HG03565 (cell line): ENCODE measurements at regions not wholly inside any gene's neighbourhood (a gene's known extent, or its start where the extent isn't known, plus 50 kb on each side); places are given as distances from the start of the nearest gene placed in this dataset.

Experiments
- ATAC-seq: cut with Tn5 transposase; IDR thresholded peaks from one replicate; pipeline ENCODE4 v1.9.1; 2021; ENCODE audit warnings: mild to moderate bottlenecking, moderate library complexity; ENCODE audit not compliant: unreplicated experiment

- ATAC-seq: no peak
Measured at GRCh38 chr6:147903931-147904330, 395.4 kb downstream of the SAMD5 start.

- no peak for ATAC-seq
Measured at GRCh38 chr6:147904416-147904815, 395.9 kb downstream of the SAMD5 start.

- no peak for ATAC-seq
Measured at GRCh38 chr6:147905711-147906110, 397.2 kb downstream of the SAMD5 start.

GRCh38 chr6:147906361-147906760, 397.9 kb downstream of the SAMD5 start:
- no peak for ATAC-seq

GRCh38 chr6:147909640-147910039, 401.1 kb downstream of the SAMD5 start:
- ATAC-seq: no peak

- ATAC-seq: no peak
Measured at GRCh38 chr6:147910281-147910680, 401.8 kb downstream of the SAMD5 start.

GRCh38 chr6:147911057-147911456, 402.6 kb downstream of the SAMD5 start:
- no peak for ATAC-seq

GRCh38 chr6:147911686-147912085, 403.2 kb downstream of the SAMD5 start:
- ATAC-seq: no peak

- no peak for ATAC-seq
Measured at GRCh38 chr6:147922799-147923198, 414.3 kb downstream of the SAMD5 start.

GRCh38 chr6:147924598-147924997, 416.1 kb downstream of the SAMD5 start:
- no peak for ATAC-seq

GRCh38 chr6:147925826-147926225, 416.8 kb upstream of the SASH1 start:
- no peak for ATAC-seq

GRCh38 chr6:147930745-147931144, 411.9 kb upstream of the SASH1 start:
- no peak for ATAC-seq

- no peak for ATAC-seq
Measured at GRCh38 chr6:147933224-147933623, 409.4 kb upstream of the SASH1 start.

- no peak for ATAC-seq
Measured at GRCh38 chr6:147935656-147936055, 407.0 kb upstream of the SASH1 start.

GRCh38 chr6:147936703-147937470, 405.8 kb upstream of the SASH1 start:
- ATAC-seq: no peak

GRCh38 chr6:147941143-147941542, 401.5 kb upstream of the SASH1 start:
- ATAC-seq: no peak

GRCh38 chr6:147942363-147942762, 400.3 kb upstream of the SASH1 start:
- no peak for ATAC-seq

- no peak for ATAC-seq
Measured at GRCh38 chr6:147944122-147944521, 398.5 kb upstream of the SASH1 start.

- ATAC-seq: no peak
Measured at GRCh38 chr6:147947521-147947920, 395.1 kb upstream of the SASH1 start.

- no peak for ATAC-seq
Measured at GRCh38 chr6:147949981-147950622, 392.5 kb upstream of the SASH1 start.

GRCh38 chr6:147950623-147950987, 392.0 kb upstream of the SASH1 start:
- ATAC-seq: no peak

GRCh38 chr6:147951726-147952125, 390.9 kb upstream of the SASH1 start:
- ATAC-seq: no peak

GRCh38 chr6:147954938-147955337, 387.7 kb upstream of the SASH1 start:
- no peak for ATAC-seq
